ENCODE measurements at regions not wholly inside any gene's neighbourhood (a gene's known extent, or its start where the extent isn't known, plus 50 kb on each side); places are given as distances from the start of the nearest gene placed in this dataset.

- TF ChIP-seq GATA1 (IDR thresholded peaks at IDR 0.05; ENCODE audit: low read depth, low read length) (no peak), POLR2A (IDR thresholded peaks at IDR 0.05; ENCODE audit: low read length) (no peak)
Observed at GRCh38 chr7:10874666-10875065, 99.0 kb upstream of the PHF14 start.

Data from erythroblast (primary cell).